Skeletal muscle tissue (tissue), 3 donors: ENCODE measurements at regions not wholly inside any gene's neighbourhood (a gene's known extent, or its start where the extent isn't known, plus 50 kb on each side); places are given as distances from the start of the nearest gene placed in this dataset.

Experiments
- H3K27ac ChIP-seq: one replicate; pipeline ENCODE4 v1.7.0; 2013; ENCODE audit warnings: mild to moderate bottlenecking, low read depth, low read length, inconsistent platforms
- H3K27me3 ChIP-seq, 3 donors: one replicate each; pipeline ENCODE4 v1.7.0; 2013; ENCODE audit warnings: low read length in 3 of 3; ENCODE audit not compliant: control insufficient read depth in 3 of 3, insufficient read depth in 3 of 3
- H3K36me3 ChIP-seq, 3 donors: one replicate each; pipeline ENCODE4 v1.7.0; 2013; ENCODE audit warnings: low read length in 3 of 3; ENCODE audit not compliant: control insufficient read depth in 3 of 3, insufficient read depth in 3 of 3
- H3K4me1 ChIP-seq, 3 donors: one replicate each; pipeline ENCODE4 v1.7.0; 2013; ENCODE audit warnings: low read length in 3 of 3, mild to moderate bottlenecking in 3 of 3; ENCODE audit not compliant: control insufficient read depth in 3 of 3, insufficient read depth in 3 of 3
- H3K4me3 ChIP-seq, 3 donors: one replicate each; pipeline ENCODE4 v1.7.0; 2013; ENCODE audit warnings: low read length in 3 of 3
- H3K9ac ChIP-seq, 3 donors: one replicate each; pipeline ENCODE4 v1.7.0; 2013; ENCODE audit warnings: low read length in 3 of 3, mild to moderate bottlenecking in 3 of 3, moderate library complexity in 2 of 3, low read depth in 1 of 3
- H3K9me3 ChIP-seq, 3 donors: one replicate each; pipeline ENCODE4 v1.7.0; 2013; ENCODE audit warnings: low read length in 3 of 3; ENCODE audit not compliant: control insufficient read depth in 3 of 3
- donor health status: Osteomylitis.

DNA sequence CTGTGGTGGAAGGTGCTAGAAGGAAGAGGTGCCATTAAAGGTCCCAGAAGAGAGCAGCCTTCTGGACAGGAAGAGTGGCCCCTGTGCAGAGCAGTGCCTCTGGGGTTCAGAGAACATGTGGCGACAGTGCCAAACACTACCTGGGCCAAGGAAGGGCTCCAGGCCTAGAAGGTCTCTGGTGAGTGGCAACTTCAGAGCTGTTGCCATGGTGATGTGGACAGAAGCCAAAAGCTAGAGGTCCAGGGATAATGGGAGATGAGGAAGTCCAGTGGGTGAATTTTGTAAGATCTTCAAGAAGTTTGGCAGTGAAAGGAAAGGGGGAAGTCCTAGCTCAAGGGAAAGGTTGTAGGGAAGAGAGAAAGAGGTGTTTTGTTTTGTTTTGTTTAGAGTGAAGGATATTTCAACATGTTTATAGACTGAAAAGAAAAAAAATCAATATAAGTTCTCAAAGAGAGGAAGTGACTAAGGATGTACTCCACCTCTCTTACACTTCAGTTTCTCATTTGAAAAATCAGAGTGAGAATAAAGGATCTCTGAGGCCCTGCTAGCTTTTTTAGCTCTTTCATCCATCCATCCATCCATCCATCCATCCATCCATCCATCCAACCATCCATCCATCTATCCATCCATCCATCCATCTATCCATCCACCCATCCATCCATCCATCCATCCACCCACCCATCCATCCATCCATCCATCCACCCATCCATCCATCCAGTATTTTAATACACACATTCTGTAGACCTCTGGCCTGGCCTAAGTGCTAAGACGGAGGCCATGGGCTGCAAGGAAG, 77.1 kb upstream of the DUSP5 start:
- Histone ChIP-seq H3K4me3 (no peak overlapping the region), H3K9me3 (no peaks in the 10 kb centered on the region), H3K4me1 (peaks cover 0 to 3% (median 2%) of the 10 kb centered on the region in 3 donors), H3K27ac (no peak overlapping the region), H3K27me3 (peaks cover 0 to 3% (median 0%) of the 10 kb centered on the region in 3 donors), H3K9ac (no peak overlapping the region), H3K36me3 (no peaks in the 10 kb centered on the region)

DNA sequence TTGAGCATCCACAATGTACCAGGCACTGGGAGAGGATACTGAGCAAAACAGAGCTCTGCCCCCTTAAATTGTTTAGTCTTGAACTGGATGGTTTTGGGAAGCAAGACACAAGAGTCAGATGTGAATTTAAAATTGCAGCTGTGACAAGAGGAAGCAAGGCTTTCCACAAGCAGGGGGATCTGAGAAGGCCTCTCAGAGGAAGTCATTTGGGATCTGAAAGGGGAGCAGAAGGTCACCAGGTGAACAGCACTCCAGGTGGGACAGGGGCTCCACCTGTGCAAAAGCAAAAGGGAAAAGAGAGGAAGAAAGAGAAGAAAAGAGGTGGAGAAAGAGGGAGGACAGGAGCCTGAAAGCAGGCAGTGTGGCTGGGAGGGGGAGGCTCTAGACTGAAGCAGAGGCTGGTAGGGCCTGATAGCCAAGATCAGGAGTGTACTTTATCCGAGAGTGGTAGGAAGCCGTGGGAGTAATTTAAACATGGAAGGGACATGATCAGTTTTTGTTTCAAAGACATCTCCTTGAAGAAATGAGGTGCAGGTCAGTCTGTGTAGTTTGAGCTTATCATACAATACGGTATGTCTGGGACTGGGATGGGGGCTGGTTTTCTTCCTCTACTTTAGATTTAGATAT, 76.1 kb upstream of the DUSP5 start:
- Histone ChIP-seq H3K27ac (no peak overlapping the region), H3K36me3 (no peaks in the 10 kb centered on the region), H3K9me3 (no peaks in the 10 kb centered on the region), H3K27me3 (peaks cover 0 to 3% (median 0%) of the 10 kb centered on the region in 3 donors), H3K4me3 (no peak overlapping the region), H3K9ac (no peak overlapping the region), H3K4me1 (peaks cover 0 to 3% (median 2%) of the 10 kb centered on the region in 3 donors)

DNA sequence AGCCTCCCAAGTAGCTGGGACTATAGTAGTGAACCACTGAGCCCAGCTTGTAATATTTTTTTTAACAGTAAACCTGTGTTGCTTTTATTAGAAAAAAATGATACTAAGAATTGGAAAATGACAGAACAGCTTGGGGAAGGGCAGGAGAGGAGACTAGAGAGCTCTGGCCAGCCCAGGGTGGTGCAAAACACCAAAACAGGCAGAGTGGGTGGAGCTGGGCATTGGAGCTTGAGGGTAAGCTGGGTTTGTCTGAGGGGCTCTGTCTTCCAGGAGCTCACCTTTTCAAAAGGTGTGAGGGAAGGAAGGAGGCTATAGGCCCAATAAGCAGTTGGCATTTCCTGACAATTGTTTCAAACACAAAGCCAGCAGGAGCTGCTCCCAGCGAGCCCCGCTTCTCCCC, 75.2 kb upstream of the DUSP5 start:
- Histone ChIP-seq H3K36me3 (no peaks in the 10 kb centered on the region), H3K27me3 (peaks cover 0 to 3% (median 0%) of the 10 kb centered on the region in 3 donors), H3K4me1 (peaks cover 0 to 3% (median 2%) of the 10 kb centered on the region in 3 donors), H3K27ac (no peak overlapping the region), H3K4me3 (no peak overlapping the region), H3K9me3 (no peaks in the 10 kb centered on the region), H3K9ac (no peak overlapping the region)

DNA sequence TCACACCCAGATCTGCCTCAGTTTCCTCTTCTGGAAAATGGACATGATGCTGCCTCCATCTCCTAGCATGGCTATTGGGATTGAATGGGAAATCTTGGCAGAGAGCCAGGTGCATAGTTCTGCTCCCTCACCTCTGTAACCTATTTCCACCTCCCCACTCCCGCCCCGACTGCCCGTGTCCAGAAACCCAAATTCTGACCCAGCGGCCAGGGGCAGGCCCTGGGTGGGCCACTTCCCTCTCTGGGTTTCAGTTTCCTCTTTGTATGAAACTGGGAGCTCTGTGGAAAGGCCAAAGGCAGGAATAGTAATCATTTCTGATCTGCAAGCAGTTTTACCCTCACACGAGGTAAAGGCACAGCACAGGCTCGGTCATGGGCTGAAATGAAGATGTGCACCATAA, 74.1 kb upstream of the DUSP5 start:
- Histone ChIP-seq H3K4me3 (no peak overlapping the region), H3K9ac (no peak overlapping the region), H3K36me3 (no peaks in the 10 kb centered on the region), H3K4me1 (peaks cover 0 to 3% (median 2%) of the 10 kb centered on the region in 3 donors), H3K9me3 (no peaks in the 10 kb centered on the region), H3K27me3 (peaks cover 0 to 3% (median 0%) of the 10 kb centered on the region in 3 donors), H3K27ac (no peak overlapping the region)

DNA sequence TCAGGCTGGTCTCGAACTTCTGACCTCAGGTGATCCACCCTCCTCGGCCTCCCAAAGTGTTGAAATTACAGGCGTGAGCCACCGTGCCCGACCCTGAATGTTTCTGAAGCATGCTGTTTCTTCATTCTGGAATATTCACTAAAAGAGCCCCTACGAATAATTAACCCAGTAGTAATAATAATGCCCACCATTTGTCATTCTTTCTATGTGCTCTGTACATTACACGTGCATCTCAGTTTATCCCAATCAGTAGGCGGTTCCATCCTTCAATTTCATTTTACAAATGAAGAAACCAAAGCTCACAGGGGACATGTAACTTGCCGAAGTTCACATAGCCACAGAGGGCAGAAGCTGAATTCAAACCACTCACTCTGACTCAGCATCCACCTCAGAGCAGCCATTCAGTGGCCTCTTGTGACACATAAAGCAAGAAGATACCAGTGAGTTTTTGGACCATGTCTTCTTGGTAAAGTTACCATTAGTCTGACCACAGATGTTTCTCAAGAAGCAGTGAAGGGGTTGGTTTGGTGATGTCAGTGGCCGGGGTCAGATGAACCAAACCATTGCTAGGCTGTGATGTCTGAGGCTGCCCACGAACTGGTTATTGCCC, 71.9 kb upstream of the DUSP5 start:
- H3K4me1 ChIP-seq: peaks cover 0 to 3% (median 2%) of the 10 kb centered on the region in 3 donors
- peaks cover 0 to 4% (median 1%) of the 10 kb centered on the region in 3 donors for H3K27me3 ChIP-seq
- H3K9ac ChIP-seq: no peak overlapping the region
- H3K9me3 ChIP-seq: no peaks in the 10 kb centered on the region
- no peaks in the 10 kb centered on the region for H3K36me3 ChIP-seq
- H3K4me3 ChIP-seq: no peak overlapping the region
- no peak overlapping the region for H3K27ac ChIP-seq

DNA sequence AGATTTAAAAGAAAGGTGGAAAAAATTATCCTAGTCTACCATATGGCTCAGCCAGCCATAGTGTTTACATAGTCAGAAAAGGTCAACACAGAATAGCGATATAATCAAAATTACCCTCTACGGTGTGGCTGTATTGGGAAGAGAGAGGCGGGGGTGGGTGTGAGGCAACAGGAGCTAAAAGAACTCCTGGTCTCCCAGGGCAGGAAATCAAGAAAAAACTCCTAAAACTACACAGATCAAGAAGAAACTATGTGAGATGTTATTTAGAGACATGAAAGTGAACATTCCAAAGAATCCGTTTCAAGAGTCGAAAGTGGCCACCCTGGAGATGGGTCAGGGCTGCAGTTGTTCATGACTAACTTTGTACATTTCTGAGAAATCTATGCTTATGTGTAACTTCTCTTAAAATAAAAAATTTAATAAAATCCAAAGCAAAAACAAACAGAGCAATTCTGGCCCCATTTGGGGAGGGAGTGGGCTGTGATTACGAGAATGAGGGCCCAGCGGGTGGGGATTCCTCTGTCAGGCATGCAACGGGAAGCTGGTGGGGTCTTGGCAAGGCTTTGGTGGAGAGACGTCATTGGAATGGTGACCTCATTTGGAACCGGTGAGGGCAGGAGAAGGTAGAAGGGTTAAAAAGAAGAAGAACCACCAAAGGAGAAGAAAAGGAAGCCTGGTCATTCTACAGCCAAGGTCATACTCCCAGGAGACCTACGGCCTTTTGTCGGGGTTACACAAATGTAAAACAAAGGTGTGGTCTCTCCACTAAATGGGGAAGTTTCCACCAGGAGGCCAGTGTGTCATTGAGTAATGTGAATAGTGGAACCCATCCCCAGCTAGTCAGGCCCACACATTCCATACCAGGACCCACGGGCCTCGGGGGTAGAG, 71.2 kb upstream of the DUSP5 start:
- H3K27me3 ChIP-seq: peaks cover 0 to 4% (median 2%) of the 10 kb centered on the region in 3 donors
- no peak overlapping the region for H3K27ac ChIP-seq
- H3K9me3 ChIP-seq: no peaks in the 10 kb centered on the region
- peaks cover 0 to 3% (median 2%) of the 10 kb centered on the region in 3 donors for H3K4me1 ChIP-seq
- H3K4me3 ChIP-seq: no peak overlapping the region
- no peaks in the 10 kb centered on the region for H3K36me3 ChIP-seq
- H3K9ac ChIP-seq: no peak overlapping the region

DNA sequence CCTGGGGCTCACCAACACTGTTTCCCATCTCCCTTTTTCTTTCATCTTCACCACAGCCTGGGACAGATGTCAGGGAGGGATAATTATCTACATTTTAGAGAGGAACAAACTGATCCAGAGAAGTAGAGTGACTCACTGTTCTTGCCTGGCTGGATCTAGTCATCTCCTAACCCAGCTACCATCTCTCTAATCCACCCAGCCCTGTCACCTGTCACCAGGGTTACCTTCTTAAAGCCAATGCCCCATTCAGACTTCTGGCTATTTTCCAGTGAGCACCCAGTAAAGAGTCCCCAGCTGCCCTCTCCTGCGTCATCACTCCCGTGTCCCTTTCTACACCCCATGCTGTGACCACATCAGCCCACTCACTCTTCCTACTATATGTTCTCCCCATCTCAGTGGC, 68.4 kb upstream of the DUSP5 start:
- Histone ChIP-seq H3K27ac (no peak overlapping the region), H3K27me3 (peaks cover 0 to 4% (median 2%) of the 10 kb centered on the region in 3 donors), H3K36me3 (no peaks in the 10 kb centered on the region), H3K4me3 (no peak overlapping the region), H3K4me1 (no peaks in the 10 kb centered on the region), H3K9ac (no peak overlapping the region), H3K9me3 (no peaks in the 10 kb centered on the region)

DNA sequence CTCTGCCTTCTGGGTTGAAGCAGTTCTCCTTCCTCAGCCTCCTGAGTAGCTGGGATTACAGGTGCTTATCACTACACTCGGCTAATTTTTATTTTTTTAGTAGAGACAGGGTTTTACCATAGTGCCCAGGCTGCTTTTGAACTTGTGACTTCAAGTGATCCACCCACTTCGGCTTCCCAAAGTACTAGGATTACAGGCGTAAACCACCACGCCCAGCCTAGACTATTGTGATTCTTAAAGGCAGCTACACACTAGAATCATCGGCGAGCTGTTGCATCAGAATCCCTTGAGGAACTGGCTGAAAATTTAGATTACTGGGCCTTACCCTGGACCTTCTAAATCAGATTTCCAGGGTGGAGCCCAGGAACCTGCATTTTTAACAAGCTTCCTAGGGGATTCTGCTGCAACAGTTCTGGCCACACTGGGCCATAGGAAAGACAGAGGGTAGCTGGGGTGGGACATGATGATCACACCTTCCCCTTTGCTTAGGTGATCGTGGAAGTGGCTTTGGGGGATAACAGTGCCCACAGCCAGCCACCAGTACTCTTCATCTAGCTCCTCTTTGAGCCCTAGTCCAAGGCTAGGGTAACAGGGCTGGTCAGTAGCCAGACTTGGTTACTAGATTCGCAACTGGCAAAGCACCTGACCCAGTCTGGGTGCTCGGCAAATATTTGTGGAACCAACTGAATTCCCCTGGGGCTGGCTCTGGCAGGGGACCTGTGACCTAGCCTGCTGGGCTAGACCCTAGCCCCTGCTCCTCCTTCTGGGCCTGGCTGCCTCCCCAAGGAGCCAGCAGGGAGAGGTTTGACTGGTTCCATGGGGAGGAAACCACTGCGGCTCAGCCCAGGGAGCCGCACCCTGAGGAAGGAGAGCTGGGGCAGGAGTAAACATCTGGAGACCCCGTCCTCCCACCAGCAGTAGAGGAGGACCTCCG, 67.1 kb upstream of the DUSP5 start:
- no peak overlapping the region for H3K9ac ChIP-seq
- H3K36me3 ChIP-seq: no peaks in the 10 kb centered on the region
- peaks cover 0 to 4% (median 2%) of the 10 kb centered on the region in 3 donors for H3K27me3 ChIP-seq
- H3K27ac ChIP-seq: no peak overlapping the region
- H3K4me3 ChIP-seq: no peak overlapping the region
- no peaks in the 10 kb centered on the region for H3K9me3 ChIP-seq
- H3K4me1 ChIP-seq: no peaks in the 10 kb centered on the region

DNA sequence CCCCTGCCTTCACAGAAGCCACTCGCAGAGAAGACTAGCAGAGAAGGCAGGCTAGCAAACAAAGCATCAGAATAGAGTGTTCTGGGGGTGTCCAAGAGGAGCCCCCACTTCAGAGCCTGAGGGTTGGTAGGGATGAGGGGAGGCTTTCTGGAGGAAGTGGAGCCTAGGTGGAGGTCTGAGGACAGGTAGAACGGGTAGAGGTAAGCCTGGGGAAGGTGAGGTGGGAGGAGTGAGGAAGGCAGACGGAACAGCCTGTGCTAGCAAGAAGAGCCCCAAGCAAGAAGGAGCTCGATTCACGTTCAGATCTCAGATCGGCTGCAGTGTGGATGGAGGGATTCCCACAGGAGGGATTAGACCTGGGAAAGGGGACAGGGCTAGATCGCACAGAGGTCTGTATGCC, 66.0 kb upstream of the DUSP5 start:
- H3K9me3 ChIP-seq: no peaks in the 10 kb centered on the region
- H3K4me1 ChIP-seq: no peaks in the 10 kb centered on the region
- no peak overlapping the region for H3K4me3 ChIP-seq
- H3K27me3 ChIP-seq: peaks cover 0 to 4% (median 2%) of the 10 kb centered on the region in 3 donors
- no peak overlapping the region for H3K9ac ChIP-seq
- H3K36me3 ChIP-seq: no peaks in the 10 kb centered on the region
- H3K27ac ChIP-seq: no peak overlapping the region
